Heart left ventricle (tissue), 16 donors: ENCODE measurements at regions not wholly inside any gene's neighbourhood (a gene's known extent, or its start where the extent isn't known, plus 50 kb on each side); places are given as distances from the start of the nearest gene placed in this dataset.
A peak's percentile ranks its signal among the peaks of the same experiment; 100 is the strongest.

ENCODE experiments used
- ATAC-seq, 4 donors: fragments of 200-7000 bp; cut with Tn5 transposase; one replicate each; pipeline ENCODE4 v1.9.1; 2020 to 2022; ENCODE audit warnings: moderate library complexity in 4 of 4, mild to moderate bottlenecking in 3 of 4, moderate number of reproducible peaks in 1 of 4
- DNase-seq, 5 donors: peaks; one replicate each; pipeline ENCODE4 v3.0.0-alpha.2; 2020
- H3K27ac ChIP-seq, 12 donors: fragments of 200-600 bp; sonication (generic) in 4 of 12; one replicate each; pipeline versions ENCODE4 v1.5.0 to v1.8.0; 2016 to 2022; ENCODE audit warnings: mild to moderate bottlenecking in 2 of 12
- H3K27me3 ChIP-seq, 9 donors: fragments of 200-600 bp; sonication (generic) in 2 of 9; one replicate each; pipeline versions ENCODE4 v1.5.1 to v1.8.0; 2016 to 2022; ENCODE audit warnings: mild to moderate bottlenecking in 3 of 9
- H3K36me3 ChIP-seq, 9 donors: fragments of 200-600 bp; sonication (generic) in 2 of 9; one replicate each; pipeline versions ENCODE4 v1.5.0 to v1.8.0; 2018 to 2022; ENCODE audit warnings: mild to moderate bottlenecking in 2 of 9
- H3K4me1 ChIP-seq, 12 donors: fragments of 200-600 bp; sonication (generic) in 4 of 12; one replicate each; pipeline versions ENCODE4 v1.5.0 to v1.8.0; 2016 to 2022; ENCODE audit warnings: mild to moderate bottlenecking in 3 of 12
- H3K4me3 ChIP-seq, 12 donors: fragments of 200-600 bp; sonication (generic) in 4 of 12; one replicate each; pipeline versions ENCODE4 v1.5.0 to v1.8.0; 2017 to 2022; ENCODE audit warnings: mild to moderate bottlenecking in 9 of 12, moderate library complexity in 4 of 12
- H3K9me3 ChIP-seq, 12 donors: fragments of 200-600 bp; sonication (generic) in 4 of 12; one replicate each; pipeline versions ENCODE4 v1.5.0 to v1.8.0; 2016 to 2022; ENCODE audit warnings: mild to moderate bottlenecking in 1 of 12
- POLR2A ChIP-seq, 2 donors: fragments of 450-650 bp; IDR thresholded peaks; one replicate each; pipeline ENCODE4 v1.6.1; 2017; ENCODE audit warnings: antibody characterized with exemption in 2 of 2, mild to moderate bottlenecking in 2 of 2, moderate library complexity in 2 of 2
- WGBS, 4 donors: extraction: QIAGEN DNeasy Blood & Tissue Kit in 2 of 4; methylation state at CpG; one replicate each; pipeline versions ENCODE4 v1.1.5 to v1.1.7; 2013 to 2018; 5-methylcytosine and 5-hydroxymethylcytosine counted together
- intact Hi-C, 10 donors: fragments of 100-400 bp; cut with DNase I; formaldehyde crosslinking; loops; one replicate each; pipeline versions ENCODE4 v1.11.1 to v1.14.2; 2022
- TF ChIP-seq, protein P1 (sequence below), 12 donors: fragments of 200-600 bp; sonication (generic) in 4 of 12; IDR thresholded peaks; one replicate each; pipeline versions ENCODE4 v1.5.0 to v1.8.0; 2018 to 2022; ENCODE audit warnings: antibody characterized with exemption in 12 of 12, mild to moderate bottlenecking in 5 of 12
- donor health status: ischemic (EF 13 %, LVEDD 7.1; RV severe dilation, severe dysfunction).
- donor health status: healthy with polysubstance abuse.
- donor health status: DM: no; HTN: yes; CAD: no.
- donor health status: DM: no; HTN: no; CAD: no.
- donor health status: ischemic (EF 25% LVEDD 6.9; RV normal size, moderate dysfunction).
- donor health status: ischemic (EF 25% LVEDD 5.7; RV mildly dilated, moderate dysfunction).
- donor health status: healthy.
- donor health status: DM: yes; HTN: yes; CAD: no.
- donor health status: ischemic (EF 35%, LVEDD 5.7; RV mildly dilated, moderate dysfunction).
- donor health status: nonischemic (EF 11% LVEDD 7.7; RV severe dilation, severe dysfunction).
- donor health status: DM: yes; HTN: yes; CAD: no.
- donor health status: PGD.
- donor health status: ischemic (EF 29% LVEDD 5.4; RV normal size, mild dysfunction).
- donor health status: nonischemic (EF 23%, LVEDD 6.1; RV moderate dilation, normal function).

DNA sequence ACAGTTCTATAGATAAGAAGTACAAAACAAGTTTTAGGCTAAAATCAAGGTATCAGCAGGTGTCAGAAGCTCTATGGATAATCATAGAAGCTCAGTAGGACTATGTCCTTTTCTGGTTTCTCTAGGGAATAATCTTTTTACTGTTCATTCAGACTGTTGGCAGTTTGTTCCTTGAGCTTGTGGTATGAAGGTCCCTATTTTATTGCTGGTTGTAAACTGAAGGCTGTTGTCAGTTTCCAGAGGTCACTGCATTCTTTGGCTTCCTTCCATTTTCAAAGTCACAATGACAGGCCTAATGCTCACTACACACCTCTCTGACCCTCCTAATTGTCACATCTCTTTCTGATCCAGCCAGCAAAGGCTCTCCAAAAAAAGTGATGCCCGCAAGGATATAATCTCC, 337.9 kb upstream of the EDNRB start:
- H3K27me3 ChIP-seq, result no peaks in the 10 kb centered on the region
- 47 to 67% (median 56%) methylated on average over 1 of the region's 1 CpG for WGBS, 4 donors
- H3K4me3 ChIP-seq, result no peak overlapping the region
- intact Hi-C loops, result no loop called here
- ATAC-seq, result no peak
- peaks cover 0 to 10% (median 0%) of the 10 kb centered on the region in 12 donors for H3K9me3 ChIP-seq
- no peak overlapping the region for H3K27ac ChIP-seq
- TF ChIP-seq, protein P1, sequence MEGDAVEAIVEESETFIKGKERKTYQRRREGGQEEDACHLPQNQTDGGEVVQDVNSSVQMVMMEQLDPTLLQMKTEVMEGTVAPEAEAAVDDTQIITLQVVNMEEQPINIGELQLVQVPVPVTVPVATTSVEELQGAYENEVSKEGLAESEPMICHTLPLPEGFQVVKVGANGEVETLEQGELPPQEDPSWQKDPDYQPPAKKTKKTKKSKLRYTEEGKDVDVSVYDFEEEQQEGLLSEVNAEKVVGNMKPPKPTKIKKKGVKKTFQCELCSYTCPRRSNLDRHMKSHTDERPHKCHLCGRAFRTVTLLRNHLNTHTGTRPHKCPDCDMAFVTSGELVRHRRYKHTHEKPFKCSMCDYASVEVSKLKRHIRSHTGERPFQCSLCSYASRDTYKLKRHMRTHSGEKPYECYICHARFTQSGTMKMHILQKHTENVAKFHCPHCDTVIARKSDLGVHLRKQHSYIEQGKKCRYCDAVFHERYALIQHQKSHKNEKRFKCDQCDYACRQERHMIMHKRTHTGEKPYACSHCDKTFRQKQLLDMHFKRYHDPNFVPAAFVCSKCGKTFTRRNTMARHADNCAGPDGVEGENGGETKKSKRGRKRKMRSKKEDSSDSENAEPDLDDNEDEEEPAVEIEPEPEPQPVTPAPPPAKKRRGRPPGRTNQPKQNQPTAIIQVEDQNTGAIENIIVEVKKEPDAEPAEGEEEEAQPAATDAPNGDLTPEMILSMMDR (IDR thresholded peaks at IDR 0.05), result no peak
- TF ChIP-seq POLR2A (IDR thresholded peaks at IDR 0.05), result no peak
- no peaks in the 10 kb centered on the region for H3K36me3 ChIP-seq
- DNase-seq, result no peak
- H3K4me1 ChIP-seq, result no peaks in the 10 kb centered on the region

DNA sequence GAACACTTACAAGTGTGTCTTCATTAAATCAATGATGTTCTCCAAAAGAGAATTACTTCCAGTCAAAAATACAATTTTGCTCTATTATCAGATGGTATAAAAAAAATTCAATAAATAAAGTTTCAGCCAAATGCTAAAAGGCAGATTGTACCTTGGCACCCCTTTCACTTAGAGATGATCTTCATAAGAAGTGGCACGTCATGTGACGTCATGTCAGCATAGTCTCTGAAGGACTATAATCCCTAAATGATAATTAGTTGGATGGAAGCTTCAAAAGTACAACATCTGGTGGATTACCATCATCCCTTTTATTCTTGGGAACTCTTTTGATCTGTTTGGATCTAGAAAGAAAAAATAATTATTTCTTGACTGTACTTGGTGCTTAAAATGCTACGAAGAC, 335.5 kb upstream of the EDNRB start:
- H3K36me3 ChIP-seq, result no peaks in the 10 kb centered on the region
- H3K27me3 ChIP-seq, result no peaks in the 10 kb centered on the region
- ATAC-seq, result no peak
- no peaks in the 10 kb centered on the region for H3K4me1 ChIP-seq
- intact Hi-C loops, result no loop called here
- TF ChIP-seq POLR2A (IDR thresholded peaks at IDR 0.05), result no peak
- TF ChIP-seq, protein P1 (IDR thresholded peaks at IDR 0.05), result no peak
- DNase-seq, result no peak
- WGBS, 4 donors, result 83 to 90% (median 87%) methylated on average over 3 of the region's 3 CpGs
- no peaks in the 10 kb centered on the region for H3K9me3 ChIP-seq
- no peak overlapping the region for H3K27ac ChIP-seq
- H3K4me3 ChIP-seq, result no peak overlapping the region

DNA sequence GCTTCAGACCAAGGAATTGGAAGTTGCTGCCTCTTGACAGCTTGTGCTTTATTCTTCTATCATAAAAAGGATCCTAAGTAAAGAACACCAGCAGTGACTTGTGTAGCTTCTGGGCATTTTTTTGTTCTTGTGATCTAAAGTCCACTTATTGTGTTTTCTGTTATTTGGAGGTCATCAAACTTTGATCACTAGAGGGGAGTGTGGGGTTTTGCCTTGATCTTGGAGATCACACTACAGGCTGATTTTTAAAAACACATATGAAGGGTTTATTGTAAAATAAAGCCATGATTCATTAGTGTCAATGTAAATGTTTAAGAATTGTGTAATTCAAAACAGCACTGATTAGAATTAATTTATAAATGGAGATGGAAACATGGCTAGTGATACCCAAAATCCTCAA, 328.7 kb upstream of the EDNRB start:
- no peaks in the 10 kb centered on the region for H3K4me1 ChIP-seq
- no peaks in the 10 kb centered on the region for H3K27me3 ChIP-seq
- intact Hi-C loops, result loop anchor here in 4 of 10 donors (10.0 kb wide), 3 partner anchors 447 to 727 kb away; no protein-coding TSS in a partner anchor
- no peak overlapping the region for H3K4me3 ChIP-seq
- TF ChIP-seq POLR2A (IDR thresholded peaks at IDR 0.05), result no peak
- TF ChIP-seq, protein P1 (IDR thresholded peaks at IDR 0.05), result no peak
- no peaks in the 10 kb centered on the region for H3K9me3 ChIP-seq
- DNase-seq, result no peak
- H3K27ac ChIP-seq, result no peak overlapping the region
- no peak for ATAC-seq
- no peaks in the 10 kb centered on the region for H3K36me3 ChIP-seq

DNA sequence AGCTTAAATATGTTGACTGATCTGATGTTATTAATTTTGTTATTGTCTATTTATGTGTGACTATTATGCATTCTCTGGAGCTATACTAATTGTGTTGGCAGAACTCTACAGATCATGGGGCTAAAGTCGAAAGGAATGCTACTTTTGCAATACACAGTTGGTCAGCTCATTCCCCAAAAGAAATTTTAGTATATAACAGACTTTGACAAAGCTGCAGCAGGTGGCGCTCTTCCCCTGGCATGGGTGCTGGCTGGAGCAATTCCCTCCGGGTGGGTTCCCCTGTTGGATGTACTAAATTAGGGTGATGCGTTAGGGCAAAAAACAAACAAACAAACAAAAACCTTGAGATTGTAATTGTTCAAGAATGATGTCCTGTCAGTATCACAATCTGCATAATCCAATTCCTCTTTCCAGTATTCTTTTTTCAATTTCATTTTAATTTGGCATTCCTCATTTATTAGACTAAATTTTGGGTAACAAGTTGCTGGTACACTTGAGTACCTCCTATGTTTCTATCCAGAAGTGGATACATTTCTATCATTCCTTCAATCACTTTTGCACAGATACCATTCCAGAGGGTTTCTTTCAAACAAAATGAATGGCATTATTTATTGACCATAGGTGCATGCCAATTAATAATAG, 322.8 kb upstream of the EDNRB start:
- WGBS, 4 donors, result 5 to 7% (median 5%) methylated on average over 4 of the region's 4 CpGs
- no peak for TF ChIP-seq POLR2A (IDR thresholded peaks at IDR 0.05)
- TF ChIP-seq, protein P1 (IDR thresholded peaks at IDR 0.05), result peak in 11 of 12 donors; percentile 15 to 59 (median 41)
- H3K4me3 ChIP-seq, result no peak overlapping the region
- DNase-seq (peak in 3 of 5 donors; percentile 13 to 52 (median 16)), ATAC-seq (no peak)
- intact Hi-C loops, result loop anchor here in 7 of 10 donors (2.0 to 10.0 kb wide), 7 partner anchors 446 to 737 kb away; no protein-coding TSS in a partner anchor
- H3K36me3 ChIP-seq, result no peaks in the 10 kb centered on the region
- no peaks in the 10 kb centered on the region for H3K4me1 ChIP-seq
- H3K27me3 ChIP-seq, result no peaks in the 10 kb centered on the region
- no peaks in the 10 kb centered on the region for H3K9me3 ChIP-seq
- no peak overlapping the region for H3K27ac ChIP-seq
